ENCODE measurements at regions not wholly inside any gene's neighbourhood (a gene's known extent, or its start where the extent isn't known, plus 50 kb on each side); places are given as distances from the start of the nearest gene placed in this dataset.

DNA sequence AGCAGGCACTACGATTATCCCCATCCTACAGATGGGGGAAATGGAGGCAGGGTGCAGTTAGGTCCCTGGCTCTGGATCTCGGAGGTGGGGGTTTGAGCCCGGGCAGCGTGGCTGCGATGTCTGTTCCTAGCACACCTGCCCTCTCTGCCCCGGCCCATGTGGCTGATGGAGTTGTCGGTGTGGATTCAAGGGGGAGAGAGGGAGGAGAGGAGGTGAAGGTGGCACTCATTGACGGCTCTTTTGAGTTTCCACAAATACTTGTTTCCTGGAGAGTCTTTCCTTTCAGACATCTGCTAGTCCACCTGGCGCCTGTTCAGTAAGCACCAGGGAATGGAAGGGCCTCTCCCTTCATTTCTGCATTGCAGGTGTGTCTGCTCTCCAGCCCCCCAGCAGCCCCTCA lies 69.9 kb downstream of the ARHGEF18 start:
- no peak overlapping the region for H2AK9ac ChIP-seq (replicated peaks; ENCODE audit: low read depth, low read length, poor library complexity)
- in situ Hi-C loops (cut with MboI; ENCODE audit: low sequenced_read_pairs): no loop called here
- H3K36me3 ChIP-seq (ENCODE audit: control insufficient read depth, insufficient read depth, low read length): peaks cover 6% of the 10 kb centered on the region
- no peaks in the 10 kb centered on the region for H3K9me3 ChIP-seq (ENCODE audit: control insufficient read depth, insufficient read depth, low read length)
- H3K4ac ChIP-seq (ENCODE audit: low read depth, low read length): no peak overlapping the region
- H3K79me1 ChIP-seq (ENCODE audit: low read depth in 1 of 2, low read length in 2 of 2): peaks cover 29 to 68% of the 10 kb centered on the region in 2 experiments
- H3K4me2 ChIP-seq (ENCODE audit: low read depth, low read length): no peak overlapping the region
- no peak overlapping the region for H2BK20ac ChIP-seq (ENCODE audit: low read depth, low read length)
- no peak overlapping the region for H2BK120ac ChIP-seq (ENCODE audit: low read depth, low read length)
- H3K56ac ChIP-seq (ENCODE audit: extremely low read depth, insufficient read depth, low read length): no peak overlapping the region
- H3K9me1 ChIP-seq (ENCODE audit: insufficient read depth, low read length): peaks cover 15% of the 10 kb centered on the region
- H3K4me1 ChIP-seq (ENCODE audit: control insufficient read depth, insufficient read depth, low read length): peaks cover 12% of the 10 kb centered on the region
- H4K91ac ChIP-seq (ENCODE audit: insufficient read depth, low read depth, low read length): no peak overlapping the region
- dilution Hi-C loops (cut with HindIII; ENCODE audit: low sequenced_read_pairs, unreplicated experiment): no loop called here
- no peak overlapping the region for H3K4me3 ChIP-seq (ENCODE audit: insufficient read depth, low read depth, low read length)
- H4K5ac ChIP-seq (ENCODE audit: low read depth, low read length): no peak overlapping the region
- H2BK15ac ChIP-seq (ENCODE audit: low read depth, low read length): no peak overlapping the region
- no peak overlapping the region for H2BK5ac ChIP-seq (ENCODE audit: low read depth, low read length, poor library complexity, severe bottlenecking)
- no peak overlapping the region for H3K23ac ChIP-seq (ENCODE audit: low read depth, low read length)
- ATAC-seq (ENCODE audit: low read depth) (no peak), DNase-seq (no peak)
- no peak overlapping the region for H3K18ac ChIP-seq (ENCODE audit: low read depth, low read length)
- no peak overlapping the region for H3K27ac ChIP-seq (ENCODE audit: insufficient read depth, low read length)
- H3K9ac ChIP-seq (ENCODE audit: low read depth, low read length): no peak overlapping the region
- peaks cover 75% of the 10 kb centered on the region for H4K20me1 ChIP-seq (ENCODE audit: insufficient read depth, low read length)
- no peaks in the 10 kb centered on the region for H3K27me3 ChIP-seq (ENCODE audit: control insufficient read depth, insufficient read depth, low read length)
- WGBS, 2 experiments (ENCODE audit: extremely low coverage in 2 of 2, insufficient read length in 1 of 2): no CpG with 5 or more reads among the region's 9 CpGs
- H3K14ac ChIP-seq (replicated peaks; ENCODE audit: low read depth, low read length): no peak overlapping the region
- TF ChIP-seq, protein P1, sequence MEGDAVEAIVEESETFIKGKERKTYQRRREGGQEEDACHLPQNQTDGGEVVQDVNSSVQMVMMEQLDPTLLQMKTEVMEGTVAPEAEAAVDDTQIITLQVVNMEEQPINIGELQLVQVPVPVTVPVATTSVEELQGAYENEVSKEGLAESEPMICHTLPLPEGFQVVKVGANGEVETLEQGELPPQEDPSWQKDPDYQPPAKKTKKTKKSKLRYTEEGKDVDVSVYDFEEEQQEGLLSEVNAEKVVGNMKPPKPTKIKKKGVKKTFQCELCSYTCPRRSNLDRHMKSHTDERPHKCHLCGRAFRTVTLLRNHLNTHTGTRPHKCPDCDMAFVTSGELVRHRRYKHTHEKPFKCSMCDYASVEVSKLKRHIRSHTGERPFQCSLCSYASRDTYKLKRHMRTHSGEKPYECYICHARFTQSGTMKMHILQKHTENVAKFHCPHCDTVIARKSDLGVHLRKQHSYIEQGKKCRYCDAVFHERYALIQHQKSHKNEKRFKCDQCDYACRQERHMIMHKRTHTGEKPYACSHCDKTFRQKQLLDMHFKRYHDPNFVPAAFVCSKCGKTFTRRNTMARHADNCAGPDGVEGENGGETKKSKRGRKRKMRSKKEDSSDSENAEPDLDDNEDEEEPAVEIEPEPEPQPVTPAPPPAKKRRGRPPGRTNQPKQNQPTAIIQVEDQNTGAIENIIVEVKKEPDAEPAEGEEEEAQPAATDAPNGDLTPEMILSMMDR (conservative IDR thresholded peaks at IDR 0.05; ENCODE audit: low read depth, low read length): no peak
- TF ChIP-seq POLR2A (IDR thresholded peaks at IDR 0.05; ENCODE audit: low read depth, low read length) (no peak), MAZ (IDR thresholded peaks at IDR 0.05; ENCODE audit: borderline replicate concordance, low read depth, low read length) (no peak), CHD1 (IDR thresholded peaks at IDR 0.05; ENCODE audit: low read depth, low read length) (no peak), SMC3 (IDR thresholded peaks at IDR 0.05; ENCODE audit: low read depth, low read length) (no peak), NFE2L2 (IDR thresholded peaks at IDR 0.05; ENCODE audit: low read depth, low read length) (no peak), RFX5 (IDR thresholded peaks at IDR 0.05; ENCODE audit: low read depth, low read length) (no peak), BHLHE40 (IDR thresholded peaks at IDR 0.05; ENCODE audit: low read depth, low read length) (no peak), FOS (IDR thresholded peaks at IDR 0.05; ENCODE audit: low read depth, low read length) (no peak), MXI1 (IDR thresholded peaks at IDR 0.05; ENCODE audit: borderline replicate concordance, low read depth, low read length) (no peak), CEBPB (IDR thresholded peaks at IDR 0.05; ENCODE audit: low read depth, low read length) (no peak), RCOR1 (IDR thresholded peaks at IDR 0.05; ENCODE audit: insufficient replicate concordance, low read length) (no peak), MAFK (IDR thresholded peaks at IDR 0.05; ENCODE audit: low read depth, low read length) (no peak), RAD21 (IDR thresholded peaks at IDR 0.05; ENCODE audit: low read length) (no peak)
- TF ChIP-seq, protein P2, sequence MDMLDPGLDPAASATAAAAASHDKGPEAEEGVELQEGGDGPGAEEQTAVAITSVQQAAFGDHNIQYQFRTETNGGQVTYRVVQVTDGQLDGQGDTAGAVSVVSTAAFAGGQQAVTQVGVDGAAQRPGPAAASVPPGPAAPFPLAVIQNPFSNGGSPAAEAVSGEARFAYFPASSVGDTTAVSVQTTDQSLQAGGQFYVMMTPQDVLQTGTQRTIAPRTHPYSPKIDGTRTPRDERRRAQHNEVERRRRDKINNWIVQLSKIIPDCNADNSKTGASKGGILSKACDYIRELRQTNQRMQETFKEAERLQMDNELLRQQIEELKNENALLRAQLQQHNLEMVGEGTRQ (IDR thresholded peaks at IDR 0.05; ENCODE audit: low read depth, low read length): no peak
- TF ChIP-seq, protein P3, sequence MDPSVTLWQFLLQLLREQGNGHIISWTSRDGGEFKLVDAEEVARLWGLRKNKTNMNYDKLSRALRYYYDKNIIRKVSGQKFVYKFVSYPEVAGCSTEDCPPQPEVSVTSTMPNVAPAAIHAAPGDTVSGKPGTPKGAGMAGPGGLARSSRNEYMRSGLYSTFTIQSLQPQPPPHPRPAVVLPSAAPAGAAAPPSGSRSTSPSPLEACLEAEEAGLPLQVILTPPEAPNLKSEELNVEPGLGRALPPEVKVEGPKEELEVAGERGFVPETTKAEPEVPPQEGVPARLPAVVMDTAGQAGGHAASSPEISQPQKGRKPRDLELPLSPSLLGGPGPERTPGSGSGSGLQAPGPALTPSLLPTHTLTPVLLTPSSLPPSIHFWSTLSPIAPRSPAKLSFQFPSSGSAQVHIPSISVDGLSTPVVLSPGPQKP (IDR thresholded peaks at IDR 0.05; ENCODE audit: borderline replicate concordance, low read depth, low read length): no peak
- no peak overlapping the region for H2AFZ ChIP-seq (replicated peaks; ENCODE audit: low read length, poor library complexity)
- CTCF ChIA-PET: no interaction called here
- POLR2A ChIA-PET (ENCODE audit: unreplicated experiment): no interaction called here
- intact Hi-C loops (cut with micrococcal nuclease): no loop called here
- BruUV-seq (replicated peaks): no TSS peak
- H4K8ac ChIP-seq (ENCODE audit: low read depth in 2 of 2, low read length in 2 of 2): no peak overlapping the region
- H2AK5ac ChIP-seq (ENCODE audit: low read depth, low read length): no peak overlapping the region
